GM12872 (cell line): ENCODE measurements at regions not wholly inside any gene's neighbourhood (a gene's known extent, or its start where the extent isn't known, plus 50 kb on each side); places are given as distances from the start of the nearest gene placed in this dataset.

Source experiments
- TF ChIP-seq, protein P1 (sequence below): IDR thresholded peaks from 3 replicates; pipeline ENCODE4 v1.5.1; 2011; ENCODE audit warnings: low read depth, mild to moderate bottlenecking, low read length, moderate library complexity; ENCODE audit not compliant: insufficient read depth

DNA sequence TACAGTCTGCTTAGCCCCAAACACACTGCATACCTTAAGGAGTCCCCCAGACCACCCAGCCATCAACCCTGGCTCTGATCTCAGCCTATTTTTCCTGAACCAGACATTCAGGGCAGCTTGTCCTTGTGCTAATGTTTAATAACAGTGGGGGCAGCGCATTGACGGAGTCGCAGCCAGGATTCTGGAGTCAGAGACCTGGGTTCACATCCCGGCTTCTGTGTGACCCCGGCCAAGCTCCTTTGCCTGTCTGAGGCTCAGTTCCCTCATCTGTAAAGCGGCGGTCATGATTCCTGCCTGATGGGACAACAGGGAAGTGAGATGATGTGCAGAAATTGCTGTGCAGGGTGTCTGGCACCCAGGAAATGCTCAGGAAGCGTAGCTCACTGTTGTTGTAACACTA lies 63.1 kb downstream of the MATN1 start:
- TF ChIP-seq, protein P1, sequence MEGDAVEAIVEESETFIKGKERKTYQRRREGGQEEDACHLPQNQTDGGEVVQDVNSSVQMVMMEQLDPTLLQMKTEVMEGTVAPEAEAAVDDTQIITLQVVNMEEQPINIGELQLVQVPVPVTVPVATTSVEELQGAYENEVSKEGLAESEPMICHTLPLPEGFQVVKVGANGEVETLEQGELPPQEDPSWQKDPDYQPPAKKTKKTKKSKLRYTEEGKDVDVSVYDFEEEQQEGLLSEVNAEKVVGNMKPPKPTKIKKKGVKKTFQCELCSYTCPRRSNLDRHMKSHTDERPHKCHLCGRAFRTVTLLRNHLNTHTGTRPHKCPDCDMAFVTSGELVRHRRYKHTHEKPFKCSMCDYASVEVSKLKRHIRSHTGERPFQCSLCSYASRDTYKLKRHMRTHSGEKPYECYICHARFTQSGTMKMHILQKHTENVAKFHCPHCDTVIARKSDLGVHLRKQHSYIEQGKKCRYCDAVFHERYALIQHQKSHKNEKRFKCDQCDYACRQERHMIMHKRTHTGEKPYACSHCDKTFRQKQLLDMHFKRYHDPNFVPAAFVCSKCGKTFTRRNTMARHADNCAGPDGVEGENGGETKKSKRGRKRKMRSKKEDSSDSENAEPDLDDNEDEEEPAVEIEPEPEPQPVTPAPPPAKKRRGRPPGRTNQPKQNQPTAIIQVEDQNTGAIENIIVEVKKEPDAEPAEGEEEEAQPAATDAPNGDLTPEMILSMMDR, result no peak

DNA sequence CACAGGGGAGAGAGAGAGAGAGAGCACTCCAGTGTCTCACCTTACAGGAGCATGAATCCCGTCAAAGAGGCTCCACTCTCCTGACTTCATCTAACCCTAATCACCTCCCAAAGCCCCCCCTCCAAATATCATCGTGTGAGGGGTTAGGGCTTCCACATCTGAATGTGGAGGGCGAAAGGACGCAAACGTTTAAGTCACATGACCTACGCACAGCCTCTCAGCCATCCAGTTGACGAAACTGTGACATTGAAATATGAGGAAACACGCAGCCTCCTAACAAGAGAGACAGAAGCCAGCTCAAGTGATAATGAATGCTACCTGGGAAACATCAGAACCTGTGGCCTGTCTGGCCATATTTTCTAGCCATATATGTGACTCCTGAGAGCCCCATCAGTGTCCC lies 63.7 kb downstream of the MATN1 start:
- TF ChIP-seq, protein P1, result no peak

- TF ChIP-seq, protein P1, result no peak
Measured at GRCh38 chr1:30658014-30658336, 65.4 kb downstream of the MATN1 start.

GRCh38 chr1:30657131-30658013 lies 66.0 kb downstream of the MATN1 start:
- TF ChIP-seq, protein P1, result no peak

- TF ChIP-seq, protein P1, result no peak
Measured at GRCh38 chr1:30656171-30656940, 67.0 kb downstream of the MATN1 start.

- TF ChIP-seq, protein P1, result no peak
Measured at GRCh38 chr1:30655672-30656071, 67.7 kb downstream of the MATN1 start.

DNA sequence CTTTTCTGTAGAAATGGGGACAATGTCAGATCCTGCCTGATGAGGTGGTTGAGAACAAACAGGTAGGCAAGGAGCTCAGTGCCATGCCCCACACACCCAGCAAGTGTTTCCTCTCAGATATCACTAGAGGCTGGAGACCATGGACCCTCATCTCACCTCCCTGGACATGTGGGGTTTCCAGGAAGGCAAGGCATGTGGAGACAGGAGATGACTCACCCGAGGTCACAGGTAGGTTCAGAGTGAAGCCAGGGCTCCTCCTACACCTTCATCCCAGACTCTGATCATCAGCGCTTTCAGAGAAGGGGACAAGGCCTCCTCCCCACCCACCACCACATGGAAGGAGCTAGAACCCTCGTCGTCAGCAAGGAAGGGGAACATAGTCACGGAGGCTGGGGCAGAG lies 69.2 kb downstream of the MATN1 start:
- TF ChIP-seq, protein P1, result no peak
